HCT116 (cell line): ENCODE measurements at regions not wholly inside any gene's neighbourhood (a gene's known extent, or its start where the extent isn't known, plus 50 kb on each side); places are given as distances from the start of the nearest gene placed in this dataset.

Experiments used
- ATAC-seq: fragments of 200-7000 bp; cut with Tn5 transposase; 2 replicates; pipeline ENCODE4 v1.9.1; 2020; ENCODE audit warnings: mild to moderate bottlenecking, moderate library complexity
- BruUV-seq: library from RNA; stranded (reverse); fragments of 400-500 nt; replicated peaks from 2 replicates; lab custom pipeline; 2021; lab: Mats Ljungman, UMichigan
- CTCF ChIA-PET: fragments of 300-600 bp; sonication (Branson Sonifier 250); formaldehyde crosslinking; loops from one replicate; lab custom pipeline; 2021; ENCODE audit warnings: antibody characterized with exemption; lab: Charles Lee
- POLR2A ChIA-PET: fragments of 300-600, 350-600 bp; sonication (Branson Sonifier 250); formaldehyde crosslinking; loops from one replicate; lab custom pipeline; 2021; ENCODE audit warnings: antibody characterized with exemption; lab: Charles Lee
- RAD21 ChIA-PET, 2 experiments: fragments of 300-600 bp; sonication (Branson Sonifier 250); formaldehyde crosslinking; loops; one replicate each; lab custom pipeline; 2023; ENCODE audit warnings: low total read pairs in 2 of 2; ENCODE audit not compliant: uncharacterized antibody in 2 of 2, unreplicated experiment in 2 of 2, low non-redundant PET in 1 of 2; lab: Charles Lee
- DNase-seq: peaks from one replicate; pipeline ENCODE4 v3.0.0-alpha.2; 2010; ENCODE audit warnings: low read depth, low spot score
- H2AFZ ChIP-seq: fragments of 200-600 bp; shearing (Covaris generic), sonication (generic); 2 replicates; pipeline ENCODE4 v1.6.1; 2017; ENCODE audit warnings: low read depth, mixed run types, mixed read lengths, antibody characterized with exemption, low read length; ENCODE audit not compliant: poor library complexity, severe bottlenecking
- H3K27ac ChIP-seq: 2 replicates; pipeline ENCODE4 v1.5.1; 2012; ENCODE audit warnings: low read depth, low read length
- H3K27me3 ChIP-seq: fragments of 200-600 bp; sonication (generic); 2 replicates; pipeline ENCODE4 v1.6.1; 2016; ENCODE audit warnings: mixed run types, low read length, mixed read lengths; ENCODE audit not compliant: insufficient read depth
- H3K36me3 ChIP-seq, 2 experiments: fragments of 200-500 bp in 1 of 2; fragments of 200-600 bp in 1 of 2; sonication (Bioruptor generic) in 1 of 2; sonication (generic) in 1 of 2; 2 replicates each; pipeline versions ENCODE4 v1.5.1 to v1.6.1; 2014 to 2016; ENCODE audit warnings: low read length in 2 of 2, inconsistent platforms in 1 of 2, mixed read lengths in 1 of 2, mixed run types in 1 of 2; ENCODE audit not compliant: insufficient read depth in 2 of 2, control insufficient read depth in 1 of 2
- H3K4me1 ChIP-seq, 2 experiments: fragments of 200-600 bp in 1 of 2; sonication (generic) in 1 of 2; 2 replicates each; pipeline versions ENCODE4 v1.5.1 to v1.6.1; 2012 to 2017; ENCODE audit warnings: low read length in 2 of 2, inconsistent platforms in 1 of 2, mild to moderate bottlenecking in 1 of 2, mixed read lengths in 1 of 2, mixed run types in 1 of 2, moderate library complexity in 1 of 2; ENCODE audit not compliant: insufficient read depth in 2 of 2, control insufficient read depth in 1 of 2
- H3K4me2 ChIP-seq: fragments of 200-600 bp; sonication (generic); 2 replicates; pipeline ENCODE4 v1.6.1; 2017; ENCODE audit warnings: mixed run types, low read length, mixed read lengths
- H3K4me3 ChIP-seq, 2 experiments: fragments of 200-600 bp in 1 of 2; sonication (generic) in 1 of 2; replicated peaks in 1 of 2; 2 replicates each; pipeline ENCODE4 v1.5.1; 2011 to 2016; ENCODE audit warnings: low read length in 2 of 2, control low read depth in 1 of 2, low read depth in 1 of 2, mild to moderate bottlenecking in 1 of 2, mixed read lengths in 1 of 2, mixed run types in 1 of 2
- H3K79me2 ChIP-seq: fragments of 200-600 bp; sonication (generic); 2 replicates; pipeline ENCODE4 v1.6.1; 2017; ENCODE audit warnings: mild to moderate bottlenecking, mixed run types, low read length, moderate library complexity, mixed read lengths; ENCODE audit not compliant: insufficient read depth
- H3K9ac ChIP-seq: fragments of 200-600 bp; sonication (generic); 2 replicates; pipeline ENCODE4 v1.6.1; 2016; ENCODE audit warnings: low read length, mixed read lengths
- H3K9me2 ChIP-seq: fragments of 200-600 bp; sonication (generic), shearing (Covaris generic); 2 replicates; pipeline ENCODE4 v1.6.1; 2017; ENCODE audit warnings: mixed run types, mild to moderate bottlenecking, moderate library complexity; ENCODE audit not compliant: insufficient read depth
- H3K9me3 ChIP-seq, 2 experiments: fragments of 200-500 bp in 1 of 2; fragments of 200-600 bp in 1 of 2; sonication (Bioruptor generic) in 1 of 2; sonication (generic) in 1 of 2; 2 replicates each; pipeline ENCODE4 v1.6.1; 2014 to 2017; ENCODE audit warnings: low read length in 2 of 2, mixed read lengths in 2 of 2, inconsistent platforms in 1 of 2, low read depth in 1 of 2, mild to moderate bottlenecking in 1 of 2, mixed run types in 1 of 2, moderate library complexity in 1 of 2; ENCODE audit not compliant: control insufficient read depth in 1 of 2, insufficient read depth in 1 of 2
- H4K20me1 ChIP-seq: fragments of 200-600 bp; sonication (generic), shearing (Covaris generic); 2 replicates; pipeline ENCODE4 v1.6.1; 2017; ENCODE audit warnings: mixed run types, mild to moderate bottlenecking, moderate library complexity; ENCODE audit not compliant: insufficient read depth
- CEBPB ChIP-seq: IDR thresholded peaks from 2 replicates; pipeline ENCODE4 v1.6.1; 2012; ENCODE audit warnings: low read depth
- MAX ChIP-seq: IDR thresholded peaks from 2 replicates; pipeline ENCODE4 v1.6.1; 2012
- POLR2A ChIP-seq: IDR thresholded peaks from 2 replicates; pipeline ENCODE4 v1.7.0; 2011; ENCODE audit warnings: borderline replicate concordance; ENCODE audit not compliant: insufficient read depth, insufficient read length; ENCODE audit errors: extremely low read depth
- POLR2AphosphoS5 ChIP-seq: IDR thresholded peaks from 2 replicates; pipeline ENCODE4 v1.6.1; 2011; ENCODE audit warnings: mild to moderate bottlenecking, low read depth, low read length, moderate library complexity
- REST ChIP-seq: IDR thresholded peaks from 2 replicates; pipeline ENCODE4 v1.6.1; 2012; ENCODE audit warnings: low read depth
- SP1 ChIP-seq: IDR thresholded peaks from 2 replicates; pipeline ENCODE4 v1.6.1; 2012; ENCODE audit warnings: low read depth
- ZBTB33 ChIP-seq: IDR thresholded peaks from 2 replicates; pipeline ENCODE4 v1.6.1; 2011; ENCODE audit warnings: mild to moderate bottlenecking, low read length, moderate library complexity; ENCODE audit not compliant: insufficient replicate concordance; ENCODE audit errors: extremely low read depth
- ZFX ChIP-seq: fragments of 450-650 bp; IDR thresholded peaks from 2 replicates; pipeline ENCODE4 v1.6.1; 2017
- intact Hi-C: fragments of 100-400 bp; cut with micrococcal nuclease; formaldehyde crosslinking; loops from 2 replicates; pipeline ENCODE4 v1.10.0; 2022

GRCh38 chr17:6005939-6006338 is 64.2 kb upstream of the WSCD1 start (continued):
- TF ChIP-seq REST (no peak), CEBPB (no peak), POLR2AphosphoS5 (no peak)

GRCh38 chr17:6011206-6011605 is 59.0 kb upstream of the WSCD1 start:
- Histone ChIP-seq H3K4me2 (no peak overlapping the region), H3K4me3 (no peak overlapping the region), H2AFZ (no peak overlapping the region), H3K79me2 (no peaks in the 10 kb centered on the region), H3K9ac (no peak overlapping the region), H3K4me1 (no peaks in the 10 kb centered on the region), H3K9me3 (no peaks in the 10 kb centered on the region), H3K27me3 (peaks cover 47% of the 10 kb centered on the region), H3K27ac (no peak overlapping the region), H3K36me3 (no peaks in the 10 kb centered on the region), H3K9me2 (no peaks in the 10 kb centered on the region), H4K20me1 (no peaks in the 10 kb centered on the region)
- no TSS peak for BruUV-seq
- no peak for ATAC-seq
- TF ChIP-seq SP1 = no peak
- no peak for TF ChIP-seq ZBTB33
- TF ChIP-seq ZFX = no peak
- TF ChIP-seq POLR2A = no peak
- TF ChIP-seq MAX = no peak
- TF ChIP-seq REST = no peak
- ChIA-PET POLR2A (no interaction called here), RAD21 (no interaction called here), CTCF (no interaction called here)
- no peak for DNase-seq
- intact Hi-C loops = no loop called here
